ENCODE measurements at regions not wholly inside any gene's neighbourhood (a gene's known extent, or its start where the extent isn't known, plus 50 kb on each side); places are given as distances from the start of the nearest gene placed in this dataset.

DNA sequence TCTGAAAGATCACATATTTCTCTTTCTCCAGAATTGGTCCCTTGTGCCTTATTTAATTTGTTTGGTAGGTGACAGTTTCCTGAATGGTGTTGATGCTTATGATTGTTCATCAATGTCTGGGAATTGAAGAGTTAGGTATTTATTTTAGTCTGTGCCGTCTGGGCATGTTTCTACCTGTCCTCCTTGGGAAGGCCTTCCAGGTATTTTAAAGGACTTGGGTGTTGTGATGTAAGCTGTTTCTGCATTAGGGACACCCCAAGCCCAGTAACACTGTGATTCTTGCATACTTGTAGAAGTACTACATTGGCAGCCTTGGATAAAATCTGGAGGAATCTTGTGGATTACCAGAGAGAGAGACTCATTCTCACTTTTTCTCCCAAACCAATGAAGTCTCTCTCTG is 120.8 kb upstream of the CXXC4 start:
- TF ChIP-seq, protein P1, sequence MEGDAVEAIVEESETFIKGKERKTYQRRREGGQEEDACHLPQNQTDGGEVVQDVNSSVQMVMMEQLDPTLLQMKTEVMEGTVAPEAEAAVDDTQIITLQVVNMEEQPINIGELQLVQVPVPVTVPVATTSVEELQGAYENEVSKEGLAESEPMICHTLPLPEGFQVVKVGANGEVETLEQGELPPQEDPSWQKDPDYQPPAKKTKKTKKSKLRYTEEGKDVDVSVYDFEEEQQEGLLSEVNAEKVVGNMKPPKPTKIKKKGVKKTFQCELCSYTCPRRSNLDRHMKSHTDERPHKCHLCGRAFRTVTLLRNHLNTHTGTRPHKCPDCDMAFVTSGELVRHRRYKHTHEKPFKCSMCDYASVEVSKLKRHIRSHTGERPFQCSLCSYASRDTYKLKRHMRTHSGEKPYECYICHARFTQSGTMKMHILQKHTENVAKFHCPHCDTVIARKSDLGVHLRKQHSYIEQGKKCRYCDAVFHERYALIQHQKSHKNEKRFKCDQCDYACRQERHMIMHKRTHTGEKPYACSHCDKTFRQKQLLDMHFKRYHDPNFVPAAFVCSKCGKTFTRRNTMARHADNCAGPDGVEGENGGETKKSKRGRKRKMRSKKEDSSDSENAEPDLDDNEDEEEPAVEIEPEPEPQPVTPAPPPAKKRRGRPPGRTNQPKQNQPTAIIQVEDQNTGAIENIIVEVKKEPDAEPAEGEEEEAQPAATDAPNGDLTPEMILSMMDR (IDR thresholded peaks at IDR 0.05) = no peak
- TF ChIP-seq EP300 (IDR thresholded peaks at IDR 0.05) (no peak), POLR2A (IDR thresholded peaks at IDR 0.05; ENCODE audit: low read depth) (no peak), POLR2AphosphoS5 (IDR thresholded peaks at IDR 0.05) (no peak)

All from esophagus muscularis mucosa (tissue), 4 donors.